ENCODE measurements at regions not wholly inside any gene's neighbourhood (a gene's known extent, or its start where the extent isn't known, plus 50 kb on each side); places are given as distances from the start of the nearest gene placed in this dataset.

- TF ChIP-seq SP1 (IDR thresholded peaks at IDR 0.05) (no peak), L3MBTL2 (conservative IDR thresholded peaks at IDR 0.05) (no peak)
- no peak for DNase-seq (ENCODE audit: extremely low spot score)
- ChIA-PET POLR2A (no interaction called here), CTCF (no interaction called here)
Measured at GRCh38 chr4:144338148-144338547, 197.6 kb upstream of the GYPA start.

- no peak for TF ChIP-seq LEF1 (IDR thresholded peaks at IDR 0.05; ENCODE audit: borderline replicate concordance)
- TF ChIP-seq ELF4 (IDR thresholded peaks at IDR 0.05), result no peak
- TF ChIP-seq PKNOX1 (IDR thresholded peaks at IDR 0.05), result no peak
- TF ChIP-seq HDGF (IDR thresholded peaks at IDR 0.05; ENCODE audit: borderline replicate concordance), result no peak
- no peak for TF ChIP-seq SP1 (IDR thresholded peaks at IDR 0.05)
- no peak for TF ChIP-seq NFRKB (IDR thresholded peaks at IDR 0.05)
- no peak for TF ChIP-seq ARNT (IDR thresholded peaks at IDR 0.05)
- no peak for TF ChIP-seq BHLHE40 (IDR thresholded peaks at IDR 0.05; ENCODE audit: borderline replicate concordance)
- TF ChIP-seq FOXK2 (IDR thresholded peaks at IDR 0.05), result no peak
- TF ChIP-seq ZNF384 (IDR thresholded peaks at IDR 0.05), result no peak
- no peak for TF ChIP-seq CTBP1 (IDR thresholded peaks at IDR 0.05; ENCODE audit: borderline replicate concordance)
- no peak for TF ChIP-seq L3MBTL2 (conservative IDR thresholded peaks at IDR 0.05)
- no peak for TF ChIP-seq FOXA1 (IDR thresholded peaks at IDR 0.05)
- TF ChIP-seq FOXM1 (IDR thresholded peaks at IDR 0.05; ENCODE audit: borderline replicate concordance), result no peak
- no peak for TF ChIP-seq SUZ12 (IDR thresholded peaks at IDR 0.05)
- POLR2A ChIA-PET, result no interaction called here
- CTCF ChIA-PET, result no interaction called here
- no peak for DNase-seq (ENCODE audit: extremely low spot score)
Measured at GRCh38 chr4:144338834-144339233, 198.3 kb upstream of the GYPA start.

- POLR2A ChIA-PET, result no interaction called here
- TF ChIP-seq ARNT (IDR thresholded peaks at IDR 0.05), result no peak
- TF ChIP-seq ELF4 (IDR thresholded peaks at IDR 0.05), result no peak
- no peak for TF ChIP-seq TARDBP (IDR thresholded peaks at IDR 0.05)
- no peak for TF ChIP-seq PKNOX1 (IDR thresholded peaks at IDR 0.05)
- no peak for TF ChIP-seq SUZ12 (IDR thresholded peaks at IDR 0.05)
- no peak for TF ChIP-seq HDGF (IDR thresholded peaks at IDR 0.05; ENCODE audit: borderline replicate concordance)
- TF ChIP-seq ZNF384 (IDR thresholded peaks at IDR 0.05), result no peak
- TF ChIP-seq LEF1 (IDR thresholded peaks at IDR 0.05; ENCODE audit: borderline replicate concordance), result no peak
- TF ChIP-seq CTBP1 (IDR thresholded peaks at IDR 0.05; ENCODE audit: borderline replicate concordance), result no peak
- no peak for TF ChIP-seq L3MBTL2 (conservative IDR thresholded peaks at IDR 0.05)
- no peak for TF ChIP-seq FOXM1 (IDR thresholded peaks at IDR 0.05; ENCODE audit: borderline replicate concordance)
- no peak for TF ChIP-seq NFRKB (IDR thresholded peaks at IDR 0.05)
- no peak for TF ChIP-seq BHLHE40 (IDR thresholded peaks at IDR 0.05; ENCODE audit: borderline replicate concordance)
- no peak for TF ChIP-seq FOXA1 (IDR thresholded peaks at IDR 0.05)
- CTCF ChIA-PET, result no interaction called here
- DNase-seq (ENCODE audit: extremely low spot score), result no peak
Measured at GRCh38 chr4:144340931-144341330, 200.4 kb upstream of the GYPA start.

- TF ChIP-seq FOXA1 (IDR thresholded peaks at IDR 0.05) (no peak), SUZ12 (IDR thresholded peaks at IDR 0.05) (no peak), L3MBTL2 (conservative IDR thresholded peaks at IDR 0.05) (no peak), BHLHE40 (IDR thresholded peaks at IDR 0.05; ENCODE audit: borderline replicate concordance) (no peak), PKNOX1 (IDR thresholded peaks at IDR 0.05) (no peak)
- CTCF ChIA-PET, result no interaction called here
Measured at GRCh38 chr4:144342949-144343760, 202.6 kb upstream of the GYPA start.

GRCh38 chr4:144347121-144347520 lies 206.6 kb upstream of the GYPA start:
- ChIA-PET POLR2A (no interaction called here), CTCF (no interaction called here)
- no peak for DNase-seq (ENCODE audit: extremely low spot score)
- TF ChIP-seq FOXK2 (IDR thresholded peaks at IDR 0.05) (no peak), TARDBP (IDR thresholded peaks at IDR 0.05) (no peak), ELF4 (IDR thresholded peaks at IDR 0.05) (no peak), NFRKB (IDR thresholded peaks at IDR 0.05) (no peak), ARNT (IDR thresholded peaks at IDR 0.05) (no peak), ZNF384 (IDR thresholded peaks at IDR 0.05) (no peak), PKNOX1 (IDR thresholded peaks at IDR 0.05) (no peak), LEF1 (IDR thresholded peaks at IDR 0.05; ENCODE audit: borderline replicate concordance) (no peak), HDGF (IDR thresholded peaks at IDR 0.05; ENCODE audit: borderline replicate concordance) (no peak)

More at GRCh38 chr4:144342949-144343760, 202.6 kb upstream of the GYPA start:
- POLR2A ChIA-PET, result no interaction called here
- no peak for DNase-seq (ENCODE audit: extremely low spot score)

GRCh38 chr4:144350706-144351105 lies 210.2 kb upstream of the GYPA start:
- no peak for TF ChIP-seq ARNT (IDR thresholded peaks at IDR 0.05)
- TF ChIP-seq LEF1 (IDR thresholded peaks at IDR 0.05; ENCODE audit: borderline replicate concordance), result no peak
- DNase-seq (ENCODE audit: extremely low spot score), result no peak
- CTCF ChIA-PET, result no interaction called here
- POLR2A ChIA-PET, result no interaction called here

Measured in HEK293T (cell line).